Upper lobe of left lung (tissue), 4 donors: ENCODE measurements at regions not wholly inside any gene's neighbourhood (a gene's known extent, or its start where the extent isn't known, plus 50 kb on each side); places are given as distances from the start of the nearest gene placed in this dataset.

ENCODE experiments used
- EP300 ChIP-seq, 4 donors: sonication (generic); formaldehyde crosslinking; IDR thresholded peaks; one replicate each; pipeline ENCODE4 v1.5.1; 2017; ENCODE audit warnings: antibody characterized with exemption in 4 of 4, control low read depth in 2 of 4
- POLR2A ChIP-seq, 4 donors: fragments of 450-650 bp; IDR thresholded peaks; one replicate each; pipeline ENCODE4 v1.5.1; 2016 to 2017; ENCODE audit warnings: antibody characterized with exemption in 4 of 4, mild to moderate bottlenecking in 2 of 4
- TF ChIP-seq, protein P1 (sequence below), 6 experiments: fragments of 450-650 bp in 4 of 6; fragments of 200-600 bp in 2 of 6; sonication (generic) in 2 of 6; IDR thresholded peaks; one replicate each; pipeline ENCODE4 v1.5.1; 2016 to 2019; ENCODE audit warnings: antibody characterized with exemption in 6 of 6

DNA sequence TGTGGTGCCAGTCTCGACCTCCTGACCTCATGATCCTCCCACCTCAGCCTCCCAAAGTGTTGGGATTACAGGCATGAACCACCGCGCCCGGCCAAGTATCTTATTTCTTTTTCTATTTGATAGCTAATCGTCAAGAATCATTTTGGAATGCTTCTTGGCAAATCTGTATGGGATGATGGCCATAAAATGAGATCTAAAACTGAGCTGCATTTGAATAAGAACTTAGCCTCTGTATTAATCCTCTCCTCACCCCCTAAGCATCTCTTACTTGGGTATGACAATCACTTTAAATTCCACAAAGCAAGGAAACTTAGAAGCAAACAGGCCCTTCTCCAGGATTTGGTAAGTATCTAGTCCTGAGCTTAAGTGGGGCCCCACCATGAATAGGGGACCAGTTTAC, 108.9 kb upstream of the BTBD3 start:
- TF ChIP-seq, protein P1, sequence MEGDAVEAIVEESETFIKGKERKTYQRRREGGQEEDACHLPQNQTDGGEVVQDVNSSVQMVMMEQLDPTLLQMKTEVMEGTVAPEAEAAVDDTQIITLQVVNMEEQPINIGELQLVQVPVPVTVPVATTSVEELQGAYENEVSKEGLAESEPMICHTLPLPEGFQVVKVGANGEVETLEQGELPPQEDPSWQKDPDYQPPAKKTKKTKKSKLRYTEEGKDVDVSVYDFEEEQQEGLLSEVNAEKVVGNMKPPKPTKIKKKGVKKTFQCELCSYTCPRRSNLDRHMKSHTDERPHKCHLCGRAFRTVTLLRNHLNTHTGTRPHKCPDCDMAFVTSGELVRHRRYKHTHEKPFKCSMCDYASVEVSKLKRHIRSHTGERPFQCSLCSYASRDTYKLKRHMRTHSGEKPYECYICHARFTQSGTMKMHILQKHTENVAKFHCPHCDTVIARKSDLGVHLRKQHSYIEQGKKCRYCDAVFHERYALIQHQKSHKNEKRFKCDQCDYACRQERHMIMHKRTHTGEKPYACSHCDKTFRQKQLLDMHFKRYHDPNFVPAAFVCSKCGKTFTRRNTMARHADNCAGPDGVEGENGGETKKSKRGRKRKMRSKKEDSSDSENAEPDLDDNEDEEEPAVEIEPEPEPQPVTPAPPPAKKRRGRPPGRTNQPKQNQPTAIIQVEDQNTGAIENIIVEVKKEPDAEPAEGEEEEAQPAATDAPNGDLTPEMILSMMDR (IDR thresholded peaks at IDR 0.05) = no peak
- TF ChIP-seq POLR2A (IDR thresholded peaks at IDR 0.05) = no peak
- no peak for TF ChIP-seq EP300 (IDR thresholded peaks at IDR 0.05)
